ENCODE measurements at regions not wholly inside any gene's neighbourhood (a gene's known extent, or its start where the extent isn't known, plus 50 kb on each side); places are given as distances from the start of the nearest gene placed in this dataset.

- Histone ChIP-seq H3K4me1 (ENCODE audit: insufficient read depth, low read length) (no peaks in the 10 kb centered on the region), H3K4me3 (ENCODE audit: low read length) (no peak overlapping the region), H3K27ac (ENCODE audit: low read depth, low read length) (no peak overlapping the region), H3K9me3 (ENCODE audit: low read length) (no peaks in the 10 kb centered on the region), H3K27me3 (ENCODE audit: insufficient read depth, low read length, poor library complexity, severe bottlenecking) (no peaks in the 10 kb centered on the region), H3K36me3 (ENCODE audit: insufficient read depth, low read length) (no peaks in the 10 kb centered on the region)
- DNase-seq = no peak
- ChIA-PET POLR2A (no interaction called here), CTCF (no interaction called here)
- Mint-ChIP-seq H3K4me1 (no peaks in the 10 kb centered on the region), H3K27ac (no peak overlapping the region), H3K9me3 (peaks cover 0 to 2% (median 0%) of the 10 kb centered on the region in 5 donors), H3K36me3 (no peaks in the 10 kb centered on the region), H3K27me3 (peaks cover 3 to 12% of the 10 kb centered on the region in 2 donors), H3K4me3 (no peak overlapping the region)
Measured at GRCh38 chr9:107127608-107128007, 155.5 kb upstream of the RAD23B start.

- no peak overlapping the region for H3K4me3 ChIP-seq (ENCODE audit: low read length)
- H3K27ac Mint-ChIP-seq = no peak overlapping the region
Measured at GRCh38 chr9:107131108-107131799, 151.8 kb upstream of the RAD23B start.

GRCh38 chr9:107136296-107136695, 146.8 kb upstream of the RAD23B start:
- no peaks in the 10 kb centered on the region for H3K9me3 ChIP-seq (ENCODE audit: low read length)
- Mint-ChIP-seq H3K9me3 (no peaks in the 10 kb centered on the region), H3K27ac (no peak overlapping the region), H3K36me3 (no peaks in the 10 kb centered on the region), H3K4me1 (no peaks in the 10 kb centered on the region), H3K4me3 (no peak overlapping the region), H3K27me3 (peaks cover 8 to 22% of the 10 kb centered on the region in 2 donors)
- no peaks in the 10 kb centered on the region for H3K27me3 ChIP-seq (ENCODE audit: insufficient read depth, low read length, poor library complexity, severe bottlenecking)
- H3K36me3 ChIP-seq (ENCODE audit: insufficient read depth, low read length) = no peaks in the 10 kb centered on the region
- ChIA-PET CTCF (interaction anchor here (1.6 kb wide), 1 partner anchor 205 kb away, joined by 3 read pairs; no protein-coding TSS in a partner anchor), POLR2A (no interaction called here)
- DNase-seq = no peak
- H3K4me3 ChIP-seq (ENCODE audit: low read length) = no peak overlapping the region
- no peaks in the 10 kb centered on the region for H3K4me1 ChIP-seq (ENCODE audit: insufficient read depth, low read length)
- H3K27ac ChIP-seq (ENCODE audit: low read depth, low read length) = no peak overlapping the region

More at GRCh38 chr9:107131108-107131799, 151.8 kb upstream of the RAD23B start:
- Mint-ChIP-seq H3K4me3 (no peak overlapping the region), H3K36me3 (no peaks in the 10 kb centered on the region), H3K9me3 (peaks cover 0 to 2% (median 0%) of the 10 kb centered on the region in 5 donors), H3K4me1 (no peaks in the 10 kb centered on the region), H3K27me3 (peaks cover 3 to 17% of the 10 kb centered on the region in 2 donors)
- ChIA-PET CTCF (no interaction called here), POLR2A (no interaction called here)
- Histone ChIP-seq H3K27me3 (ENCODE audit: insufficient read depth, low read length, poor library complexity, severe bottlenecking) (no peaks in the 10 kb centered on the region), H3K9me3 (ENCODE audit: low read length) (no peaks in the 10 kb centered on the region), H3K27ac (ENCODE audit: low read depth, low read length) (no peak overlapping the region), H3K36me3 (ENCODE audit: insufficient read depth, low read length) (no peaks in the 10 kb centered on the region), H3K4me1 (ENCODE audit: insufficient read depth, low read length) (no peaks in the 10 kb centered on the region)
- DNase-seq = no peak

GRCh38 chr9:107137495-107138202, 145.4 kb upstream of the RAD23B start:
- Histone ChIP-seq H3K4me3 (ENCODE audit: low read length) (no peak overlapping the region), H3K27ac (ENCODE audit: low read depth, low read length) (no peak overlapping the region), H3K9me3 (ENCODE audit: low read length) (no peaks in the 10 kb centered on the region), H3K4me1 (ENCODE audit: insufficient read depth, low read length) (no peaks in the 10 kb centered on the region), H3K27me3 (ENCODE audit: insufficient read depth, low read length, poor library complexity, severe bottlenecking) (no peaks in the 10 kb centered on the region), H3K36me3 (ENCODE audit: insufficient read depth, low read length) (no peaks in the 10 kb centered on the region)
- DNase-seq = no peak
- Mint-ChIP-seq H3K4me3 (no peak overlapping the region), H3K27me3 (peaks cover 8 to 21% of the 10 kb centered on the region in 2 donors), H3K4me1 (no peaks in the 10 kb centered on the region), H3K9me3 (no peaks in the 10 kb centered on the region), H3K27ac (no peak overlapping the region), H3K36me3 (no peaks in the 10 kb centered on the region)
- ChIA-PET CTCF (interaction anchor here (0.7 to 1.7 kb wide), 4 partner anchors 9 to 203 kb away, joined by 3 to 5 read pairs (median 4); no protein-coding TSS in a partner anchor), POLR2A (no interaction called here)

GRCh38 chr9:107138261-107138992, 144.7 kb upstream of the RAD23B start:
- H3K9me3 ChIP-seq (ENCODE audit: low read length) = no peaks in the 10 kb centered on the region
- no peak overlapping the region for H3K27ac ChIP-seq (ENCODE audit: low read depth, low read length)
- no peaks in the 10 kb centered on the region for H3K4me1 ChIP-seq (ENCODE audit: insufficient read depth, low read length)
- H3K27me3 ChIP-seq (ENCODE audit: insufficient read depth, low read length, poor library complexity, severe bottlenecking) = no peaks in the 10 kb centered on the region
- H3K9me3 Mint-ChIP-seq = no peaks in the 10 kb centered on the region
- H3K36me3 ChIP-seq (ENCODE audit: insufficient read depth, low read length) = no peaks in the 10 kb centered on the region
- POLR2A ChIA-PET = no interaction called here
- no peak for DNase-seq
- H3K27ac Mint-ChIP-seq = no peak overlapping the region
- no peak overlapping the region for H3K4me3 Mint-ChIP-seq
- H3K27me3 Mint-ChIP-seq = peaks cover 8 to 16% of the 10 kb centered on the region in 2 donors
- CTCF ChIA-PET = interaction anchor here (1.7 to 2.5 kb wide), 3 partner anchors 13 to 203 kb away, joined by 3 to 7 read pairs (median 5); no protein-coding TSS in a partner anchor
- no peak overlapping the region for H3K4me3 ChIP-seq (ENCODE audit: low read length)
- no peaks in the 10 kb centered on the region for H3K4me1 Mint-ChIP-seq
- no peaks in the 10 kb centered on the region for H3K36me3 Mint-ChIP-seq

GRCh38 chr9:107141967-107142366, 141.1 kb upstream of the RAD23B start:
- H3K27ac ChIP-seq (ENCODE audit: low read depth, low read length) = no peak overlapping the region
- POLR2A ChIA-PET = no interaction called here
- CTCF ChIA-PET = no interaction called here
- no peaks in the 10 kb centered on the region for H3K27me3 ChIP-seq (ENCODE audit: insufficient read depth, low read length, poor library complexity, severe bottlenecking)
- peaks cover 0 to 2% (median 0%) of the 10 kb centered on the region in 5 donors for H3K9me3 Mint-ChIP-seq
- no peak for DNase-seq
- no peaks in the 10 kb centered on the region for H3K4me1 ChIP-seq (ENCODE audit: insufficient read depth, low read length)
- no peak overlapping the region for H3K4me3 Mint-ChIP-seq
- peaks cover 8 to 16% of the 10 kb centered on the region in 2 donors for H3K27me3 Mint-ChIP-seq
- H3K36me3 Mint-ChIP-seq = no peaks in the 10 kb centered on the region
- H3K9me3 ChIP-seq (ENCODE audit: low read length) = no peaks in the 10 kb centered on the region
- no peaks in the 10 kb centered on the region for H3K36me3 ChIP-seq (ENCODE audit: insufficient read depth, low read length)
- H3K4me3 ChIP-seq (ENCODE audit: low read length) = no peak overlapping the region
- H3K4me1 Mint-ChIP-seq = no peaks in the 10 kb centered on the region
- no peak overlapping the region for H3K27ac Mint-ChIP-seq

GRCh38 chr9:107142430-107142829, 140.6 kb upstream of the RAD23B start:
- Mint-ChIP-seq H3K27me3 (peaks cover 8 to 13% of the 10 kb centered on the region in 2 donors), H3K4me3 (no peak overlapping the region), H3K27ac (no peak overlapping the region), H3K36me3 (no peaks in the 10 kb centered on the region), H3K4me1 (no peaks in the 10 kb centered on the region), H3K9me3 (peaks cover 0 to 2% (median 0%) of the 10 kb centered on the region in 5 donors)
- no peaks in the 10 kb centered on the region for H3K36me3 ChIP-seq (ENCODE audit: insufficient read depth, low read length)
- ChIA-PET CTCF (no interaction called here), POLR2A (no interaction called here)
- DNase-seq = no peak
- H3K4me1 ChIP-seq (ENCODE audit: insufficient read depth, low read length) = no peaks in the 10 kb centered on the region
- H3K27ac ChIP-seq (ENCODE audit: low read depth, low read length) = no peak overlapping the region
- H3K4me3 ChIP-seq (ENCODE audit: low read length) = no peak overlapping the region
- H3K27me3 ChIP-seq (ENCODE audit: insufficient read depth, low read length, poor library complexity, severe bottlenecking) = no peaks in the 10 kb centered on the region
- H3K9me3 ChIP-seq (ENCODE audit: low read length) = no peaks in the 10 kb centered on the region

Measured in CD8-positive, alpha-beta memory T cell (primary cell).